NCI-H446 (cell line): ENCODE measurements at regions not wholly inside any gene's neighbourhood (a gene's known extent, or its start where the extent isn't known, plus 50 kb on each side); places are given as distances from the start of the nearest gene placed in this dataset.

Source experiments
- DNase-seq, 2 experiments: peaks; one replicate each; lab custom pipeline; 2025; lab: John Stamatoyannopoulos, UW

GRCh38 chr12:81957631-81958030, 198.5 kb upstream of the PPFIA2 start:
- no peak for DNase-seq

- no peak for DNase-seq
Observed at GRCh38 chr12:81956468-81956860, 197.3 kb upstream of the PPFIA2 start.

- no peak for DNase-seq
Observed at GRCh38 chr12:81953541-81953940, 194.4 kb upstream of the PPFIA2 start.

GRCh38 chr12:81950871-81951270, 191.7 kb upstream of the PPFIA2 start:
- no peak for DNase-seq

- DNase-seq: no peak
Observed at GRCh38 chr12:81949841-81950308, 190.7 kb upstream of the PPFIA2 start.

GRCh38 chr12:81949416-81949815, 190.3 kb upstream of the PPFIA2 start:
- DNase-seq: no peak

GRCh38 chr12:81944886-81945285, 185.7 kb upstream of the PPFIA2 start:
- DNase-seq: no peak

- DNase-seq: no peak
Observed at GRCh38 chr12:81942594-81942993, 183.4 kb upstream of the PPFIA2 start.

- no peak for DNase-seq
Observed at GRCh38 chr12:81930037-81930436, 170.9 kb upstream of the PPFIA2 start.

GRCh38 chr12:81896771-81897170, 137.6 kb upstream of the PPFIA2 start:
- no peak for DNase-seq

GRCh38 chr12:81888961-81889360, 129.8 kb upstream of the PPFIA2 start:
- DNase-seq: no peak

- DNase-seq: no peak
Observed at GRCh38 chr12:81888106-81888740, 129.1 kb upstream of the PPFIA2 start.

- DNase-seq: peak in 1 of 2 experiments; percentile 29
Observed at GRCh38 chr12:81874586-81874985, 115.4 kb upstream of the PPFIA2 start.

GRCh38 chr12:81874166-81874565, 115.0 kb upstream of the PPFIA2 start:
- no peak for DNase-seq

GRCh38 chr12:81872400-81872799, 113.2 kb upstream of the PPFIA2 start:
- no peak for DNase-seq

GRCh38 chr12:81866081-81866480, 106.9 kb upstream of the PPFIA2 start:
- no peak for DNase-seq

GRCh38 chr12:81863406-81863805, 104.3 kb upstream of the PPFIA2 start:
- DNase-seq: no peak

- DNase-seq: no peak
Observed at GRCh38 chr12:81859521-81859920, 100.4 kb upstream of the PPFIA2 start.

- DNase-seq: no peak
Observed at GRCh38 chr12:81843599-81843998, 84.4 kb upstream of the PPFIA2 start.

GRCh38 chr12:81835783-81836182, 76.6 kb upstream of the PPFIA2 start:
- no peak for DNase-seq

- DNase-seq: no peak
Observed at GRCh38 chr12:81819991-81820633, 61.0 kb upstream of the PPFIA2 start.

- DNase-seq: no peak
Observed at GRCh38 chr12:81815611-81816010, 56.5 kb upstream of the PPFIA2 start.

- DNase-seq: no peak
Observed at GRCh38 chr12:81811778-81812125, 52.6 kb upstream of the PPFIA2 start.
